ENCODE measurements at regions not wholly inside any gene's neighbourhood (a gene's known extent, or its start where the extent isn't known, plus 50 kb on each side); places are given as distances from the start of the nearest gene placed in this dataset.

DNA sequence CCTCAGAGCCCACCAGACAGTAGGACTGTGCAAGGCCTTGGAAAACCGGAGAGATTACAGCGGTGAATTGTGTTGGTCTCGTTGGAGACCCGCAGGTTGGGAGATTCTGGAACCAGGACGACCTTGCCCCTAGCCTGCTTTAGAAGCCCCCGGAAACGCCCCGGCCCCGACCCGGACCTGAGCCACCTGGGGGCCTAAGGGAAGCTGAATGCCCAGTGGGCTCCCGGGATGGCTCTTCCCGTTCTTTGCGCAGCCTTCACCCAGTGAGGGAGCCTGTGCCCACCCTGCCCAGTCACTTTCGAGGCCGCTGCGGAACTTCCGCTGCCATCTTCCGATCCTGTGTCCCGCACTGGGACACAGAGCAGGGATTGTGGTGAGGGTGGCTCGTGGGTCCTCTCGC, 254.4 kb downstream of the FAM72C start:
- TF ChIP-seq FOXM1 (IDR thresholded peaks at IDR 0.05; ENCODE audit: borderline replicate concordance, low read depth) (no peak), RAD21 (IDR thresholded peaks at IDR 0.05; ENCODE audit: low read depth) (no peak), EP300 (IDR thresholded peaks at IDR 0.05; ENCODE audit: borderline replicate concordance) (no peak), TCF12 (IDR thresholded peaks at IDR 0.05; ENCODE audit: low read depth) (no peak), ZBTB7A (IDR thresholded peaks at IDR 0.05; ENCODE audit: low read depth) (no peak), YY1 (IDR thresholded peaks at IDR 0.05; ENCODE audit: low read depth) (no peak)
- TF ChIP-seq, protein P1, sequence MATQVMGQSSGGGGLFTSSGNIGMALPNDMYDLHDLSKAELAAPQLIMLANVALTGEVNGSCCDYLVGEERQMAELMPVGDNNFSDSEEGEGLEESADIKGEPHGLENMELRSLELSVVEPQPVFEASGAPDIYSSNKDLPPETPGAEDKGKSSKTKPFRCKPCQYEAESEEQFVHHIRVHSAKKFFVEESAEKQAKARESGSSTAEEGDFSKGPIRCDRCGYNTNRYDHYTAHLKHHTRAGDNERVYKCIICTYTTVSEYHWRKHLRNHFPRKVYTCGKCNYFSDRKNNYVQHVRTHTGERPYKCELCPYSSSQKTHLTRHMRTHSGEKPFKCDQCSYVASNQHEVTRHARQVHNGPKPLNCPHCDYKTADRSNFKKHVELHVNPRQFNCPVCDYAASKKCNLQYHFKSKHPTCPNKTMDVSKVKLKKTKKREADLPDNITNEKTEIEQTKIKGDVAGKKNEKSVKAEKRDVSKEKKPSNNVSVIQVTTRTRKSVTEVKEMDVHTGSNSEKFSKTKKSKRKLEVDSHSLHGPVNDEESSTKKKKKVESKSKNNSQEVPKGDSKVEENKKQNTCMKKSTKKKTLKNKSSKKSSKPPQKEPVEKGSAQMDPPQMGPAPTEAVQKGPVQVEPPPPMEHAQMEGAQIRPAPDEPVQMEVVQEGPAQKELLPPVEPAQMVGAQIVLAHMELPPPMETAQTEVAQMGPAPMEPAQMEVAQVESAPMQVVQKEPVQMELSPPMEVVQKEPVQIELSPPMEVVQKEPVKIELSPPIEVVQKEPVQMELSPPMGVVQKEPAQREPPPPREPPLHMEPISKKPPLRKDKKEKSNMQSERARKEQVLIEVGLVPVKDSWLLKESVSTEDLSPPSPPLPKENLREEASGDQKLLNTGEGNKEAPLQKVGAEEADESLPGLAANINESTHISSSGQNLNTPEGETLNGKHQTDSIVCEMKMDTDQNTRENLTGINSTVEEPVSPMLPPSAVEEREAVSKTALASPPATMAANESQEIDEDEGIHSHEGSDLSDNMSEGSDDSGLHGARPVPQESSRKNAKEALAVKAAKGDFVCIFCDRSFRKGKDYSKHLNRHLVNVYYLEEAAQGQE (IDR thresholded peaks at IDR 0.05; ENCODE audit: low read depth): no peak
- TF ChIP-seq, protein P2, sequence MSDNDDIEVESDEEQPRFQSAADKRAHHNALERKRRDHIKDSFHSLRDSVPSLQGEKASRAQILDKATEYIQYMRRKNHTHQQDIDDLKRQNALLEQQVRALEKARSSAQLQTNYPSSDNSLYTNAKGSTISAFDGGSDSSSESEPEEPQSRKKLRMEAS (IDR thresholded peaks at IDR 0.05): no peak

Data from Ishikawa (cell line).